A549 (cell line): ENCODE measurements at regions not wholly inside any gene's neighbourhood (a gene's known extent, or its start where the extent isn't known, plus 50 kb on each side); places are given as distances from the start of the nearest gene placed in this dataset.

Source experiments
- ATAC-seq, 2 experiments: fragments of 200-7000 bp in 1 of 2; fragments of >200 bp in 1 of 2; cut with Nextera tagmentation in 1 of 2; cut with Tn5 transposase in 1 of 2; 3 replicates each; pipeline versions ENCODE4 v1.8.0 to v1.9.1; 2018 to 2020; ENCODE audit warnings: mild to moderate bottlenecking in 1 of 2, moderate library complexity in 1 of 2
- CTCF ChIA-PET: fragments of 300-600 bp; sonication (Branson Sonifier 250); formaldehyde crosslinking; extraction: SDS; loops from one replicate; lab custom pipeline; 2021; ENCODE audit warnings: antibody characterized with exemption, inconsistent platforms; lab: Yijun Ruan, JAX
- POLR2A ChIA-PET: fragments of 350-600 bp; formaldehyde crosslinking; extraction: SDS; loops from one replicate; lab custom pipeline; 2021; ENCODE audit warnings: antibody characterized with exemption, inconsistent platforms; lab: Yijun Ruan, JAX
- DNase-seq, 2 experiments: peaks; one replicate each; pipeline versions ENCODE4 v3.0.0 to v3.0.0-alpha.2; 2011 to 2016; ENCODE audit warnings: low read depth in 1 of 2, low spot score in 1 of 2
- FAIRE-seq: peaks from 2 replicates; lab custom pipeline; 2011; peaks lifted over from hg19 to GRCh38; lab: Jason Lieb, UNC
- H3K27ac ChIP-seq, 2 experiments: fragments of >200 bp; sonication (Bioruptor Twin); formaldehyde crosslinking; 3 replicates each; pipeline ENCODE4 v1.5.1; 2016 to 2017
- H3K4me1 ChIP-seq: fragments of >200 bp; sonication (Bioruptor Twin); formaldehyde crosslinking; 3 replicates; pipeline ENCODE4 v1.6.1; 2016
- H3K4me2 ChIP-seq: fragments of >200 bp; sonication (Bioruptor Twin); formaldehyde crosslinking; 3 replicates; pipeline ENCODE4 v1.6.1; 2016
- H3K4me3 ChIP-seq: fragments of >200 bp; sonication (Bioruptor Twin); formaldehyde crosslinking; 3 replicates; pipeline ENCODE4 v1.5.1; 2016
- H3K9me3 ChIP-seq: fragments of >200 bp; sonication (Bioruptor Twin); formaldehyde crosslinking; 3 replicates; pipeline ENCODE4 v1.6.1; 2016
- CHD4 ChIP-seq: fragments of 200-600 bp; sonication (generic); IDR thresholded peaks from 2 replicates; pipeline ENCODE4 v1.6.1; 2016; ENCODE audit warnings: antibody characterized with exemption, mild to moderate bottlenecking, borderline replicate concordance
- CTCF ChIP-seq: fragments of >200 bp; sonication (Bioruptor Twin); formaldehyde crosslinking; IDR thresholded peaks from 3 replicates; pipeline ENCODE4 v1.5.1; 2016
- EHF ChIP-seq: fragments of 250-450 bp; sonication (Bioruptor Pico); IDR thresholded peaks from 2 replicates; pipeline ENCODE4 v1.5.0; 2020; ENCODE audit warnings: mild to moderate bottlenecking
- EHMT2 ChIP-seq: fragments of 200-600 bp; sonication (generic); IDR thresholded peaks from 2 replicates; pipeline ENCODE4 v1.6.1; 2016; ENCODE audit warnings: antibody characterized with exemption, low read depth, mild to moderate bottlenecking, moderate library complexity
- EP300 ChIP-seq, 2 experiments: fragments of >200 bp; sonication (Bioruptor Twin); formaldehyde crosslinking; IDR thresholded peaks; 2 replicates in 1 of 2; 3 replicates in 1 of 2; pipeline ENCODE4 v1.6.1; 2016 to 2017
- MAZ ChIP-seq: fragments of 150-350 bp; IDR thresholded peaks from 2 replicates; pipeline ENCODE4 v1.6.1; 2014; ENCODE audit warnings: antibody characterized with exemption, low read depth, low read length, borderline replicate concordance
- NPAS2 ChIP-seq: fragments of 250-450 bp; sonication (Bioruptor Pico); IDR thresholded peaks from 2 replicates; pipeline ENCODE4 v1.8.0; 2022; ENCODE audit warnings: mild to moderate bottlenecking, moderate library complexity, borderline replicate concordance
- RCOR1 ChIP-seq: fragments of 150-350 bp; IDR thresholded peaks from 2 replicates; pipeline ENCODE4 v1.6.1; 2014; ENCODE audit warnings: antibody characterized with exemption, low read length, low read depth
- RNF2 ChIP-seq: fragments of 200-600 bp; sonication (generic); IDR thresholded peaks from 2 replicates; pipeline ENCODE4 v1.6.1; 2016; ENCODE audit warnings: low read depth, mild to moderate bottlenecking, antibody characterized with exemption, moderate library complexity, borderline replicate concordance
- SREBF2 ChIP-seq: fragments of 450-650 bp; IDR thresholded peaks from 2 replicates; pipeline ENCODE4 v1.6.1; 2014; ENCODE audit warnings: mild to moderate bottlenecking, moderate library complexity
- TP53 ChIP-seq: fragments of 250-450 bp; sonication (Bioruptor Pico); IDR thresholded peaks from 2 replicates; pipeline ENCODE4 v1.5.0; 2021; ENCODE audit warnings: mild to moderate bottlenecking, moderate library complexity
- ZNF302 ChIP-seq: fragments of 250-450 bp; sonication (Bioruptor Pico); IDR thresholded peaks from 2 replicates; pipeline ENCODE4 v1.9.0; 2021; ENCODE audit warnings: inconsistent platforms, mild to moderate bottlenecking, moderate library complexity
- WGBS: methylation state at CpG from one replicate; pipeline ENCODE4 v1.1.6; 2017; ENCODE audit errors: missing lambda C conversion rate; 5-methylcytosine and 5-hydroxymethylcytosine counted together
- TF ChIP-seq, protein P1 (sequence below): fragments of 250-450 bp; sonication (Bioruptor Pico); IDR thresholded peaks from 2 replicates; pipeline ENCODE4 v1.5.0; 2021; ENCODE audit warnings: mild to moderate bottlenecking, moderate library complexity, borderline replicate concordance
- TF ChIP-seq, protein P2 (sequence below): fragments of 200-600 bp; sonication (generic); IDR thresholded peaks from 2 replicates; pipeline ENCODE4 v1.6.1; 2016; ENCODE audit warnings: antibody characterized with exemption, mild to moderate bottlenecking, moderate library complexity
- TF ChIP-seq, protein P3 (sequence below): fragments of >200 bp; sonication (Bioruptor Twin); formaldehyde crosslinking; IDR thresholded peaks from 3 replicates; pipeline ENCODE4 v1.6.1; 2016

- no peak for FAIRE-seq
- ATAC-seq, result no peak
- Histone ChIP-seq H3K27ac (no peak overlapping the region), H3K9me3 (no peaks in the 10 kb centered on the region), H3K4me1 (no peaks in the 10 kb centered on the region), H3K4me3 (no peak overlapping the region), H3K4me2 (no peak overlapping the region)
- ChIA-PET CTCF (interaction anchor here (1.3 kb wide), 1 partner anchor 13 kb away, joined by 4 read pairs; no protein-coding TSS in a partner anchor), POLR2A (no interaction called here)
- WGBS, result 31% methylated on average over 5 of the region's 5 CpGs
- DNase-seq, result no peak
- TF ChIP-seq TP53 (CRISPR knock-in tag) (no peak), RCOR1 (no peak), EHF (CRISPR knock-in tag) (no peak), CTCF (no peak), EP300 (IDR thresholded peaks at IDR 0.05) (no peak), SREBF2 (no peak), MAZ (no peak), RNF2 (no peak), NPAS2 (no peak)
- TF ChIP-seq, protein P1, sequence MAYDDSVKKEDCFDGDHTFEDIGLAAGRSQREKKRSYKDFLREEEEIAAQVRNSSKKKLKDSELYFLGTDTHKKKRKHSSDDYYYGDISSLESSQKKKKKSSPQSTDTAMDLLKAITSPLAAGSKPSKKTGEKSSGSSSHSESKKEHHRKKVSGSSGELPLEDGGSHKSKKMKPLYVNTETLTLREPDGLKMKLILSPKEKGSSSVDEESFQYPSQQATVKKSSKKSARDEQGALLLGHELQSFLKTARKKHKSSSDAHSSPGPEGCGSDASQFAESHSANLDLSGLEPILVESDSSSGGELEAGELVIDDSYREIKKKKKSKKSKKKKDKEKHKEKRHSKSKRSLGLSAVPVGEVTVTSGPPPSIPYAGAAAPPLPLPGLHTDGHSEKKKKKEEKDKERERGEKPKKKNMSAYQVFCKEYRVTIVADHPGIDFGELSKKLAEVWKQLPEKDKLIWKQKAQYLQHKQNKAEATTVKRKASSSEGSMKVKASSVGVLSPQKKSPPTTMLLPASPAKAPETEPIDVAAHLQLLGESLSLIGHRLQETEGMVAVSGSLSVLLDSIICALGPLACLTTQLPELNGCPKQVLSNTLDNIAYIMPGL (CRISPR knock-in tag), result no peak
Measured at GRCh38 chr7:21238400-21239116, 189.3 kb upstream of the SP4 start.

DNA sequence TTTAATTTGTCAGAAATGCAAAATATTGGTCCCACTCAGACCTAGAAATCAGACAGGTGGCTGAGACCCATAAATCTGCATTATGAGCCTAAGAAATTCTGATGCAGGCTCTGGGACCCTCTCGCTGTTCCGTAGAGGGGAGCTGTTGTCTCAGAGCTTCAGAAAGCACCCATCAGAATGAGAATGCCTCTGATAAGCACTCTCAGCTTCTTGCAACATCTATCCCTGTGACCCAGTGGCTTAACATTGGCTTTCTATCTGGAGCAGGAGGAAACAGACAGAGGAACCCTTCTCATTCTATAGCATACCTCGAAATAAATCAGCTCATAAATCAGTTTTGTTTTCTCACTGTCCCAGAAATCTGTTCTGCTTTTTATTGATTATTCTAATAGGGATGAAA lies 184.6 kb upstream of the SP4 start:
- no peak overlapping the region for H3K4me2 ChIP-seq
- H3K4me1 ChIP-seq, result no peaks in the 10 kb centered on the region
- ATAC-seq (no peak), FAIRE-seq (no peak), DNase-seq (no peak)
- 11% methylated on average over 3 of the region's 3 CpGs for WGBS
- no peak overlapping the region for H3K27ac ChIP-seq
- ChIA-PET POLR2A (no interaction called here), CTCF (interaction anchor here (1.2 kb wide), 1 partner anchor 10 kb away, joined by 3 read pairs; no protein-coding TSS in a partner anchor)
- no peaks in the 10 kb centered on the region for H3K9me3 ChIP-seq
- TF ChIP-seq ZNF302 (no peak), EHMT2 (no peak), CHD4 (no peak)
- TF ChIP-seq, protein P2, sequence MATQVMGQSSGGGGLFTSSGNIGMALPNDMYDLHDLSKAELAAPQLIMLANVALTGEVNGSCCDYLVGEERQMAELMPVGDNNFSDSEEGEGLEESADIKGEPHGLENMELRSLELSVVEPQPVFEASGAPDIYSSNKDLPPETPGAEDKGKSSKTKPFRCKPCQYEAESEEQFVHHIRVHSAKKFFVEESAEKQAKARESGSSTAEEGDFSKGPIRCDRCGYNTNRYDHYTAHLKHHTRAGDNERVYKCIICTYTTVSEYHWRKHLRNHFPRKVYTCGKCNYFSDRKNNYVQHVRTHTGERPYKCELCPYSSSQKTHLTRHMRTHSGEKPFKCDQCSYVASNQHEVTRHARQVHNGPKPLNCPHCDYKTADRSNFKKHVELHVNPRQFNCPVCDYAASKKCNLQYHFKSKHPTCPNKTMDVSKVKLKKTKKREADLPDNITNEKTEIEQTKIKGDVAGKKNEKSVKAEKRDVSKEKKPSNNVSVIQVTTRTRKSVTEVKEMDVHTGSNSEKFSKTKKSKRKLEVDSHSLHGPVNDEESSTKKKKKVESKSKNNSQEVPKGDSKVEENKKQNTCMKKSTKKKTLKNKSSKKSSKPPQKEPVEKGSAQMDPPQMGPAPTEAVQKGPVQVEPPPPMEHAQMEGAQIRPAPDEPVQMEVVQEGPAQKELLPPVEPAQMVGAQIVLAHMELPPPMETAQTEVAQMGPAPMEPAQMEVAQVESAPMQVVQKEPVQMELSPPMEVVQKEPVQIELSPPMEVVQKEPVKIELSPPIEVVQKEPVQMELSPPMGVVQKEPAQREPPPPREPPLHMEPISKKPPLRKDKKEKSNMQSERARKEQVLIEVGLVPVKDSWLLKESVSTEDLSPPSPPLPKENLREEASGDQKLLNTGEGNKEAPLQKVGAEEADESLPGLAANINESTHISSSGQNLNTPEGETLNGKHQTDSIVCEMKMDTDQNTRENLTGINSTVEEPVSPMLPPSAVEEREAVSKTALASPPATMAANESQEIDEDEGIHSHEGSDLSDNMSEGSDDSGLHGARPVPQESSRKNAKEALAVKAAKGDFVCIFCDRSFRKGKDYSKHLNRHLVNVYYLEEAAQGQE, result no peak
- TF ChIP-seq, protein P3, sequence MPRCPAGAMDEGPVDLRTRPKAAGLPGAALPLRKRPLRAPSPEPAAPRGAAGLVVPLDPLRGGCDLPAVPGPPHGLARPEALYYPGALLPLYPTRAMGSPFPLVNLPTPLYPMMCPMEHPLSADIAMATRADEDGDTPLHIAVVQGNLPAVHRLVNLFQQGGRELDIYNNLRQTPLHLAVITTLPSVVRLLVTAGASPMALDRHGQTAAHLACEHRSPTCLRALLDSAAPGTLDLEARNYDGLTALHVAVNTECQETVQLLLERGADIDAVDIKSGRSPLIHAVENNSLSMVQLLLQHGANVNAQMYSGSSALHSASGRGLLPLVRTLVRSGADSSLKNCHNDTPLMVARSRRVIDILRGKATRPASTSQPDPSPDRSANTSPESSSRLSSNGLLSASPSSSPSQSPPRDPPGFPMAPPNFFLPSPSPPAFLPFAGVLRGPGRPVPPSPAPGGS, result no peak
- H3K4me3 ChIP-seq, result no peak overlapping the region
